IMR-90 (cell line): ENCODE measurements at regions not wholly inside any gene's neighbourhood (a gene's known extent, or its start where the extent isn't known, plus 50 kb on each side); places are given as distances from the start of the nearest gene placed in this dataset.

Experiments
- ATAC-seq: fragments of 200-7000 bp; cut with Tn5 transposase; 2 replicates; pipeline ENCODE4 v1.9.1; 2020; ENCODE audit warnings: low read depth, mild to moderate bottlenecking, moderate library complexity
- BruUV-seq: library from RNA; stranded (reverse); fragments of 400-500 nt; replicated peaks from 2 replicates; lab custom pipeline; 2021; lab: Mats Ljungman, UMichigan
- CTCF ChIA-PET: fragments of 300-600 bp; formaldehyde crosslinking; extraction: SDS; loops from one replicate; lab custom pipeline; 2021; ENCODE audit warnings: antibody characterized with exemption; lab: Yijun Ruan, JAX
- POLR2A ChIA-PET: fragments of 300-600 bp; sonication (Branson Sonifier 250); formaldehyde crosslinking; loops from one replicate; lab custom pipeline; 2022; ENCODE audit warnings: antibody characterized with exemption; ENCODE audit not compliant: unreplicated experiment; lab: Charles Lee
- DNase-seq: peaks from one replicate; pipeline ENCODE4 v3.0.0; 2013
- H2AFZ ChIP-seq: replicated peaks from 2 replicates; pipeline ENCODE3; 2013; ENCODE audit warnings: low read length, mild to moderate bottlenecking; ENCODE audit not compliant: poor library complexity
- H2AK5ac ChIP-seq: 2 replicates; pipeline ENCODE4 v1.6.1; 2013; ENCODE audit warnings: low read depth, low read length, inconsistent platforms
- H2AK9ac ChIP-seq: replicated peaks from 2 replicates; pipeline ENCODE3; 2013; ENCODE audit warnings: mild to moderate bottlenecking, low read depth, low read length, moderate library complexity; ENCODE audit not compliant: poor library complexity
- H2BK120ac ChIP-seq: 2 replicates; pipeline ENCODE4 v1.6.1; 2013; ENCODE audit warnings: low read depth, low read length, inconsistent platforms
- H2BK15ac ChIP-seq: 3 replicates; pipeline ENCODE4 v1.6.1; 2013; ENCODE audit warnings: low read depth, low read length, inconsistent platforms
- H2BK20ac ChIP-seq: 2 replicates; pipeline ENCODE4 v1.6.1; 2013; ENCODE audit warnings: low read depth, mild to moderate bottlenecking, inconsistent platforms, low read length, moderate library complexity
- H2BK5ac ChIP-seq: 2 replicates; pipeline ENCODE4 v1.6.1; 2013; ENCODE audit warnings: mild to moderate bottlenecking, low read depth, low read length, inconsistent platforms; ENCODE audit not compliant: poor library complexity, severe bottlenecking
- H3K14ac ChIP-seq: replicated peaks from 2 replicates; pipeline ENCODE4 v1.6.1; 2013; ENCODE audit warnings: low read depth, low read length, inconsistent platforms
- H3K18ac ChIP-seq: 2 replicates; pipeline ENCODE4 v1.6.1; 2013; ENCODE audit warnings: low read depth, low read length, control low read depth
- H3K23ac ChIP-seq: 2 replicates; pipeline ENCODE4 v1.6.1; 2013; ENCODE audit warnings: low read depth, low read length, inconsistent platforms
- H3K27ac ChIP-seq: 2 replicates; pipeline ENCODE4 v1.5.1; 2013; ENCODE audit warnings: mild to moderate bottlenecking, control low read depth, low read length; ENCODE audit not compliant: insufficient read depth
- H3K27me3 ChIP-seq: 2 replicates; pipeline ENCODE4 v1.6.1; 2013; ENCODE audit warnings: low read length; ENCODE audit not compliant: control insufficient read depth, insufficient read depth
- H3K36me3 ChIP-seq: 2 replicates; pipeline ENCODE4 v1.6.1; 2013; ENCODE audit warnings: low read length, mixed read lengths; ENCODE audit not compliant: control insufficient read depth, insufficient read depth
- H3K4ac ChIP-seq: 2 replicates; pipeline ENCODE4 v1.6.1; 2013; ENCODE audit warnings: low read depth, low read length, inconsistent platforms
- H3K4me1 ChIP-seq: 2 replicates; pipeline ENCODE4 v1.6.1; 2013; ENCODE audit warnings: low read length, mixed read lengths; ENCODE audit not compliant: control insufficient read depth, insufficient read depth
- H3K4me2 ChIP-seq: 2 replicates; pipeline ENCODE4 v1.6.1; 2013; ENCODE audit warnings: low read depth, mild to moderate bottlenecking, control low read depth, low read length, moderate library complexity
- H3K4me3 ChIP-seq: 2 replicates; pipeline ENCODE4 v1.5.1; 2013; ENCODE audit warnings: low read depth, mild to moderate bottlenecking, control low read depth, low read length, moderate library complexity; ENCODE audit not compliant: insufficient read depth
- H3K56ac ChIP-seq: 2 replicates; pipeline ENCODE4 v1.6.1; 2013; ENCODE audit warnings: low read length, inconsistent platforms; ENCODE audit not compliant: insufficient read depth; ENCODE audit errors: extremely low read depth
- H3K79me1 ChIP-seq, 2 experiments: 2 replicates each; pipeline ENCODE4 v1.6.1; 2013; ENCODE audit warnings: low read length in 2 of 2, inconsistent platforms in 1 of 2, low read depth in 1 of 2
- H3K9ac ChIP-seq: 2 replicates; pipeline ENCODE4 v1.6.1; 2013; ENCODE audit warnings: low read depth, low read length, control low read depth
- H3K9me1 ChIP-seq: 2 replicates; pipeline ENCODE4 v1.6.1; 2013; ENCODE audit warnings: low read length, inconsistent platforms; ENCODE audit not compliant: insufficient read depth
- H3K9me3 ChIP-seq: 2 replicates; pipeline ENCODE4 v1.6.1; 2013; ENCODE audit warnings: low read length; ENCODE audit not compliant: control insufficient read depth, insufficient read depth
- H4K20me1 ChIP-seq: 2 replicates; pipeline ENCODE4 v1.6.1; 2013; ENCODE audit warnings: low read length, inconsistent platforms; ENCODE audit not compliant: insufficient read depth
- H4K5ac ChIP-seq: 2 replicates; pipeline ENCODE4 v1.6.1; 2013; ENCODE audit warnings: mild to moderate bottlenecking, low read depth, low read length, control low read depth
- H4K8ac ChIP-seq, 2 experiments: 2 replicates each; pipeline ENCODE4 v1.6.1; 2013; ENCODE audit warnings: low read depth in 2 of 2, low read length in 2 of 2, control low read depth in 1 of 2, inconsistent platforms in 1 of 2
- H4K91ac ChIP-seq: 2 replicates; pipeline ENCODE4 v1.6.1; 2013; ENCODE audit warnings: low read depth, low read length, inconsistent platforms; ENCODE audit not compliant: insufficient read depth
- BHLHE40 ChIP-seq: fragments of 150-350 bp; IDR thresholded peaks from 2 replicates; pipeline ENCODE4 v1.6.1; 2016; ENCODE audit warnings: mild to moderate bottlenecking, low read depth, low read length
- CEBPB ChIP-seq: IDR thresholded peaks from 2 replicates; pipeline ENCODE4 v1.6.1; 2012; ENCODE audit warnings: low read depth, low read length, improper control_type of control experiment
- CHD1 ChIP-seq: IDR thresholded peaks from 2 replicates; pipeline ENCODE4 v1.6.1; 2012; ENCODE audit warnings: low read depth, low read length, improper control_type of control experiment
- ELK1 ChIP-seq: fragments of 150-350 bp; IDR thresholded peaks from 2 replicates; pipeline ENCODE4 v1.6.1; 2016; ENCODE audit warnings: low read depth, mild to moderate bottlenecking, low read length, moderate library complexity, borderline replicate concordance
- FOS ChIP-seq: fragments of 150-350 bp; IDR thresholded peaks from 2 replicates; pipeline ENCODE4 v1.6.1; 2016; ENCODE audit warnings: low read depth, low read length
- MAFK ChIP-seq: IDR thresholded peaks from 2 replicates; pipeline ENCODE4 v1.6.1; 2012; ENCODE audit warnings: low read depth, low read length, improper control_type of control experiment
- MAZ ChIP-seq: IDR thresholded peaks from 2 replicates; pipeline ENCODE4 v1.6.1; 2012; ENCODE audit warnings: low read depth, mild to moderate bottlenecking, low read length, improper control_type of control experiment, moderate library complexity, borderline replicate concordance
- MXI1 ChIP-seq: IDR thresholded peaks from 2 replicates; pipeline ENCODE4 v1.6.1; 2012; ENCODE audit warnings: low read depth, mild to moderate bottlenecking, low read length, moderate library complexity, borderline replicate concordance
- NFE2L2 ChIP-seq: fragments of 150-350 bp; IDR thresholded peaks from 2 replicates; pipeline ENCODE4 v1.6.1; 2016; ENCODE audit warnings: low read depth, mild to moderate bottlenecking, low read length
- POLR2A ChIP-seq: IDR thresholded peaks from 2 replicates; pipeline ENCODE4 v1.6.1; 2012; ENCODE audit warnings: mild to moderate bottlenecking, low read depth, low read length
- RAD21 ChIP-seq: IDR thresholded peaks from 2 replicates; pipeline ENCODE4 v1.6.1; 2012; ENCODE audit warnings: low read length, improper control_type of control experiment
- RCOR1 ChIP-seq: IDR thresholded peaks from 2 replicates; pipeline ENCODE4 v1.6.1; 2012; ENCODE audit warnings: mild to moderate bottlenecking, low read length, improper control_type of control experiment; ENCODE audit not compliant: insufficient replicate concordance
- RFX5 ChIP-seq: IDR thresholded peaks from 2 replicates; pipeline ENCODE4 v1.8.0; 2012; ENCODE audit warnings: low read depth, mild to moderate bottlenecking, low read length, moderate library complexity
- SMC3 ChIP-seq: fragments of 150-350 bp; IDR thresholded peaks from 2 replicates; pipeline ENCODE4 v1.6.1; 2016; ENCODE audit warnings: low read depth, mild to moderate bottlenecking, antibody characterized with exemption, low read length, moderate library complexity
- USF2 ChIP-seq: fragments of 150-350 bp; IDR thresholded peaks from 2 replicates; pipeline ENCODE4 v1.6.1; 2017; ENCODE audit warnings: mild to moderate bottlenecking, antibody characterized with exemption, low read length, low read depth
- WGBS, 2 experiments: methylation state at CpG; one replicate each; pipeline versions ENCODE4 v1.1.5 to v1.1.7; 2013; ENCODE audit warnings: missing lambda C conversion rate in 2 of 2; ENCODE audit not compliant: insufficient read length in 1 of 2; ENCODE audit errors: extremely low coverage in 2 of 2; 5-methylcytosine and 5-hydroxymethylcytosine counted together
- dilution Hi-C: fragments of 300-500 bp; cut with HindIII; formaldehyde crosslinking; loops from one replicate; pipeline ENCODE4 v1.14.3; 2018; ENCODE audit warnings: low sequenced_read_pairs; ENCODE audit not compliant: unreplicated experiment
- in situ Hi-C: fragments of 300-500 bp; cut with MboI; formaldehyde crosslinking; loops from 3 replicates; pipeline ENCODE4 v1.14.3; 2019; ENCODE audit warnings: low sequenced_read_pairs, inconsistent platforms, mixed read lengths
- intact Hi-C: fragments of 100-400 bp; cut with micrococcal nuclease; formaldehyde crosslinking; loops from 2 replicates; pipeline ENCODE4 v1.10.0; 2022
- TF ChIP-seq, protein P1 (sequence below): conservative IDR thresholded peaks from 2 replicates; pipeline ENCODE4 v1.5.1; 2012; ENCODE audit warnings: mild to moderate bottlenecking, low read depth, low read length, improper control_type of control experiment

DNA sequence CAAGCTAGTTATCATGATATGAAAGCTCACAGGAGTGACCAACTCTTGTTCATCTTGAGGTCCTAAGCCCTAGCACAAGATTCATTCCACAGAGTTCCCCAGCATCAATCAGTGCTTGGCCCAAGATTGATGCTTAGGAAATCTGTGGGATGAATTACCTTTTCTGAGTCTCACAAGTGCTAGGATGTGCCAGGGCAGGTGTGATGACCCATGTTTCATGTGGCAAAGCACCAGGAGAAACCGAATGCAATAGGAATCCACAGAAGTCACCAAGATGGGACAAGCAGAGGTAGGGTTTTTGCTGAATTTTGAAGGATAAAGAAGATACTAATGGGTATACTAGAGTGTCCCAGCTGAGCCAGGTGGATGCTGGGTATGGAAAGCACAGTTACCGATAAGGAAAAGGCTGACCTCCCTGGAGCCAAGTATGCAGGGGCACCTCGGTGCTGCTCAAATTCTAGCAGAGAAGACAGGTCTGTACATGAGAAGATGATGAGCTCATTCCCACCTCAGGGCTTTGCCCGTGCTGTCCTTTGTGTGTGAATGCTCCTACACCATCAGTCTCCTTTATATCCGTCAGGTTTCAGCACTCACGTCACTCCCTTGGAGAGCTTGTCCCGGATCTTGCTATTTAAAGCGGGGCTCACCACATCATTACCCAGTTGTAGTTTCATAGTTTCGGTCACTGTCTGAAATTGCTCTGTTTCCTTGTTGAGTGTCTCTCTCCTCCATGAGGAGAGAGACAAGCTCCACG lies 168.9 kb upstream of the TSC22D1 start:
- dilution Hi-C loops: no loop called here
- H4K8ac ChIP-seq: no peak overlapping the region
- H3K79me1 ChIP-seq: no peaks in the 10 kb centered on the region
- H3K4ac ChIP-seq: no peak overlapping the region
- no peaks in the 10 kb centered on the region for H3K4me1 ChIP-seq
- no peak overlapping the region for H3K4me3 ChIP-seq
- no peak overlapping the region for H2BK15ac ChIP-seq
- H4K5ac ChIP-seq: no peak overlapping the region
- CTCF ChIA-PET: no interaction called here
- WGBS, 2 experiments: 100% methylated on average over 1 of the region's 10 CpGs; no CpG with 5 or more reads in 1 of the 2 experiments
- no peak for TF ChIP-seq USF2
- TF ChIP-seq RAD21: no peak
- TF ChIP-seq, protein P1, sequence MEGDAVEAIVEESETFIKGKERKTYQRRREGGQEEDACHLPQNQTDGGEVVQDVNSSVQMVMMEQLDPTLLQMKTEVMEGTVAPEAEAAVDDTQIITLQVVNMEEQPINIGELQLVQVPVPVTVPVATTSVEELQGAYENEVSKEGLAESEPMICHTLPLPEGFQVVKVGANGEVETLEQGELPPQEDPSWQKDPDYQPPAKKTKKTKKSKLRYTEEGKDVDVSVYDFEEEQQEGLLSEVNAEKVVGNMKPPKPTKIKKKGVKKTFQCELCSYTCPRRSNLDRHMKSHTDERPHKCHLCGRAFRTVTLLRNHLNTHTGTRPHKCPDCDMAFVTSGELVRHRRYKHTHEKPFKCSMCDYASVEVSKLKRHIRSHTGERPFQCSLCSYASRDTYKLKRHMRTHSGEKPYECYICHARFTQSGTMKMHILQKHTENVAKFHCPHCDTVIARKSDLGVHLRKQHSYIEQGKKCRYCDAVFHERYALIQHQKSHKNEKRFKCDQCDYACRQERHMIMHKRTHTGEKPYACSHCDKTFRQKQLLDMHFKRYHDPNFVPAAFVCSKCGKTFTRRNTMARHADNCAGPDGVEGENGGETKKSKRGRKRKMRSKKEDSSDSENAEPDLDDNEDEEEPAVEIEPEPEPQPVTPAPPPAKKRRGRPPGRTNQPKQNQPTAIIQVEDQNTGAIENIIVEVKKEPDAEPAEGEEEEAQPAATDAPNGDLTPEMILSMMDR: no peak
- TF ChIP-seq MXI1: no peak
- TF ChIP-seq SMC3: no peak
- no peak for TF ChIP-seq RFX5
- no peak for TF ChIP-seq RCOR1
- no peak for TF ChIP-seq ELK1
- no peak for TF ChIP-seq CHD1
- TF ChIP-seq MAZ: no peak
- no peak for TF ChIP-seq BHLHE40
- no peak for TF ChIP-seq NFE2L2
- no peak for TF ChIP-seq CEBPB
- TF ChIP-seq MAFK: no peak
- no peak for TF ChIP-seq FOS
- no peak for TF ChIP-seq POLR2A
- no peak overlapping the region for H3K56ac ChIP-seq
- intact Hi-C loops: no loop called here
- H2AK9ac ChIP-seq: no peak overlapping the region
- H3K4me2 ChIP-seq: no peak overlapping the region
- no peaks in the 10 kb centered on the region for H3K27me3 ChIP-seq
- H3K36me3 ChIP-seq: no peaks in the 10 kb centered on the region
- H3K27ac ChIP-seq: no peak overlapping the region
- H4K20me1 ChIP-seq: no peaks in the 10 kb centered on the region
- no peaks in the 10 kb centered on the region for H3K9me3 ChIP-seq
- H2BK120ac ChIP-seq: no peak overlapping the region
- H2AK5ac ChIP-seq: no peak overlapping the region
- H2BK5ac ChIP-seq: no peak overlapping the region
- no peak overlapping the region for H3K14ac ChIP-seq
- DNase-seq: no peak
- no peak overlapping the region for H3K18ac ChIP-seq
- no TSS peak for BruUV-seq
- H3K23ac ChIP-seq: no peak overlapping the region
- no peak overlapping the region for H4K91ac ChIP-seq
- POLR2A ChIA-PET: interaction anchor here (0.5 kb wide), 1 partner anchor 10 kb away, joined by 6 read pairs; no protein-coding TSS in a partner anchor
- in situ Hi-C loops: no loop called here
- H3K9me1 ChIP-seq: no peaks in the 10 kb centered on the region
- H3K9ac ChIP-seq: no peak overlapping the region
- no peak overlapping the region for H2BK20ac ChIP-seq
- ATAC-seq: no peak
- H2AFZ ChIP-seq: no peak overlapping the region
